ENCODE measurements at regions not wholly inside any gene's neighbourhood (a gene's known extent, or its start where the extent isn't known, plus 50 kb on each side); places are given as distances from the start of the nearest gene placed in this dataset.
"Not testable (repeated sequence)": the region's sequence is repeated elsewhere in the genome, so short reads cannot be mapped to it uniquely, and the experiment has no call there.

DNA sequence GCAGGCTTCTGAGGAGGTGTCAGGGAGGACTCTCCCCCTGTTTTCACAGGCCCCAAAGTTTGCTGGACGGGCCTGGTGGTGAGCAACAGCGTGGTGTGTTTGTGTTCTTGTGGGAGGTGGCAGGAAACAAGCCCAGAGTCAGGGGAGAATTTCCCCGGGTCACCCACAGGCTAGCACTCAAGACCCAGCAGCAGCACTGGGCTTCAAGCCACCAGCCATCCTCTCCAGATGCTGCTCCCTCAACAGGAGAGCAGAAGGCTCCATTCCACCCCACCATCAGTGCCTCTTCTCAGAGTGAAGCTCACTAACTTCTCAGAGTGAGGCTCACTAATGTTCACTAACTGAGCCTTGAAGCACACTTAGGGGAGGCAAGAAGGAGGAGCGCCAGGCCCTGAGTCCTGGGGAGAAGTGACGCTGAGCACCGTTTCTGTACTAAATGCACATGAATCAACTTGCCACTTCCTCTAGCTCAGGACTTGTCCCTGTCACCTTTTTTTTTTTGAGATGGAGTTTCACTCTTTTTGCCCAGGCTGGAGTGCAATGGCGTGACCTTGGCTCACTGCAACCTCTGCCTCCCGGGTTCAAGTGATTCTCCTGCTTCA, 182.2 kb downstream of the NRN1 start:
- DNase-seq (ENCODE audit: low spot score); H3K36me3 Mint-ChIP-seq (ENCODE audit: low read depth); H3K4me3 Mint-ChIP-seq (ENCODE audit: low read depth); H3K27ac Mint-ChIP-seq; H3K9me3 Mint-ChIP-seq; intact Hi-C loops (cut with micrococcal nuclease); H3K27me3 Mint-ChIP-seq (ENCODE audit: low read depth): not testable (repeated sequence)
- H3K4me1 Mint-ChIP-seq (ENCODE audit: low read depth) = peaks cover 15% of the 10 kb centered on the region

All from activated T-helper 2 cell treated with anti-CD3 and anti-CD28 coated beads, Interferon-gamma antibody, Interleukin-2, Interleukin-4, amounts not matched to agents 10 μg/mL and 5 μg/mL and 100 μg/mL, durations not matched to agents 14 hours and 24 hours and 36 hours (primary cell).